ENCODE measurements at regions not wholly inside any gene's neighbourhood (a gene's known extent, or its start where the extent isn't known, plus 50 kb on each side); places are given as distances from the start of the nearest gene placed in this dataset.
A peak's percentile ranks its signal among the peaks of the same experiment; 100 is the strongest.

DNA sequence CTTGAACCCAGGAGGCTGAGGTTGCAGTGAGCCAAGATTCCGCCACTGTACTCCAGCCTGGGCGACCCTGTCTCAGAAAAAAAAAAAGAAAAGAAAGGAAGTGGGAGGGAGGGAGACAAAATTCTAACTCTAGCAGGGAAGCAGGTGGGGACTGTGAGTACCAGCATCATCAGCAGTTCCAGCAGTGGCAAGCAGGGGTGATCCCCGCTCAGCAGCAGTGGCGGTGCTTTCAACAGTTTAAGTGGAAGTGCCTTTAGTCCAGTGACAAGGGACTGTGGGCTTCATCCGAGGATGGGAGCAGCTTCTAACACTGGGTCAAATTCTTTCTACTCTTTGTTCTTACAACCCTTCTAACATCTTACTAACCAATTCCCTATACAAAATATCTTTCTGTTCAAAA is 858.1 kb upstream of the ADAMTS5 start:
- TF ChIP-seq, protein P1, sequence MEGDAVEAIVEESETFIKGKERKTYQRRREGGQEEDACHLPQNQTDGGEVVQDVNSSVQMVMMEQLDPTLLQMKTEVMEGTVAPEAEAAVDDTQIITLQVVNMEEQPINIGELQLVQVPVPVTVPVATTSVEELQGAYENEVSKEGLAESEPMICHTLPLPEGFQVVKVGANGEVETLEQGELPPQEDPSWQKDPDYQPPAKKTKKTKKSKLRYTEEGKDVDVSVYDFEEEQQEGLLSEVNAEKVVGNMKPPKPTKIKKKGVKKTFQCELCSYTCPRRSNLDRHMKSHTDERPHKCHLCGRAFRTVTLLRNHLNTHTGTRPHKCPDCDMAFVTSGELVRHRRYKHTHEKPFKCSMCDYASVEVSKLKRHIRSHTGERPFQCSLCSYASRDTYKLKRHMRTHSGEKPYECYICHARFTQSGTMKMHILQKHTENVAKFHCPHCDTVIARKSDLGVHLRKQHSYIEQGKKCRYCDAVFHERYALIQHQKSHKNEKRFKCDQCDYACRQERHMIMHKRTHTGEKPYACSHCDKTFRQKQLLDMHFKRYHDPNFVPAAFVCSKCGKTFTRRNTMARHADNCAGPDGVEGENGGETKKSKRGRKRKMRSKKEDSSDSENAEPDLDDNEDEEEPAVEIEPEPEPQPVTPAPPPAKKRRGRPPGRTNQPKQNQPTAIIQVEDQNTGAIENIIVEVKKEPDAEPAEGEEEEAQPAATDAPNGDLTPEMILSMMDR (IDR thresholded peaks at IDR 0.05; ENCODE audit: insufficient read depth, low read depth, low read length, missing control alignments): no peak
- DNase-seq (ENCODE audit: low read depth): no peak
- H3K4me3 ChIP-seq (ENCODE audit: low read length): no peak overlapping the region

DNA sequence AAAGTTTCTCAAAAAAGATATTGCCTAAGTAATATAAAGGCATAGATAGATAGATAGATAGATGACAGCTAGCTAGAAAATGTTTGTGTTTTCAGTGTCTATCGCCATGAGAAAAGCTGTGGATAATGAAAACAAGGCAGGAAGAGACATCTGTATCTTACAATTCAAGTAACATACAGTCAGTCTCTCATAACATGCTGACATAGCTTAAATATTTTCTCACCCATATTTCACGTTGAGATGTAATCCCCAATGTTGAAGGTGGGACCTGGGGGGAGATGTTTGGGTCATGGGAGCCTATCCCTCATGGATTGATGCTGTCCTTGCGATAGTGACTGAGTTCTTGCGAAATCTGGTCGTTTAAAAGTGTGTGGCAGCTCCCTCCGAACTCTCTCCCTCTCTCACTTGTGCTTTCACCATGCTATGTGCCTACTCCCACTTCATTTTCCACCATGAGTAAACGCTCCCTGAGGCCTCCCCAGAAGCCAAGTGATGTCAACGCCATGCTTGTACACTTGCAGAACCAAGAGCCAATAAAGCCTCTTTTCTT is 856.8 kb upstream of the ADAMTS5 start:
- no peak overlapping the region for H3K4me3 ChIP-seq (ENCODE audit: low read length)
- TF ChIP-seq, protein P1 (IDR thresholded peaks at IDR 0.05; ENCODE audit: insufficient read depth, low read depth, low read length, missing control alignments): no peak
- no peak for DNase-seq (ENCODE audit: low read depth)

DNA sequence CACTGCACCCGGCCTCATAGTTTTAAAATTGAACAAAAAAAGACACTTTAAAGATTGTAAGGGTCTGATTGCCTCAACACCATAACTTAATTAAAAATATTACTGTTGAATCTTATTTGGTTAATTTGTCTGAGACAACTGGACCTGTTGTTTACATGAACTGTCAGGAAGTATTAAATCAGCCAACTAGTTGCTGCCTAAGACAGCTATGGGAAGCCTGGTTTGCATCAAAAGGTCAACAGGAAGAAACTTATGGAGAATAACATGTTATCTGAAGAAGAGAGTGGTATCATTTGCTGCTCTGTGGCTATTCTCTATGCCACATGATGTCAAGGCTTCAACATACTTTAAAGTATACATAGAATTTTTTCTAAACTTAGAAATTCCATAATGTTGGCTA is 853.5 kb upstream of the ADAMTS5 start:
- TF ChIP-seq, protein P1 (IDR thresholded peaks at IDR 0.05; ENCODE audit: insufficient read depth, low read depth, low read length, missing control alignments): no peak
- no peak overlapping the region for H3K4me3 ChIP-seq (ENCODE audit: low read length)
- DNase-seq (ENCODE audit: low read depth): no peak

DNA sequence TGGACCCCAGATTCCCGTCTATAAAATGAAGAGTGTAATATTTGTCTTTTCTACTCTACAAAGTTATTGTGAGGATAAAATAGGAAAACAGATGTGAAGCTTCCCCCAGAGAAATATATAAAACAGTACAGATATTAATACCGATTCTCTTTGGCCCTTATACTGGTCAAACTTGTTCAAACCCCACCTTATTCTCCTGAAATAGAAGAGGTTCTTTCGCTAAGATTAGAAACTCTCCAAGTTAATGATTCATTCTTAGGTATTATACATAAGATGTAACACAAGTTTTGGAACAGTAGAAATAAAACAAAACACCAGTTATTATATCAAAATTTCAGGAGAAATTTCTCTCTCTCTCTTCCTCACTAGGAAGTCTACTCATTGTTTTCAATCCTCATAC is 852.4 kb upstream of the ADAMTS5 start:
- DNase-seq (ENCODE audit: low read depth): peak; percentile 45
- TF ChIP-seq, protein P1 (IDR thresholded peaks at IDR 0.05; ENCODE audit: insufficient read depth, low read depth, low read length, missing control alignments): no peak
- no peak overlapping the region for H3K4me3 ChIP-seq (ENCODE audit: low read length)

DNA sequence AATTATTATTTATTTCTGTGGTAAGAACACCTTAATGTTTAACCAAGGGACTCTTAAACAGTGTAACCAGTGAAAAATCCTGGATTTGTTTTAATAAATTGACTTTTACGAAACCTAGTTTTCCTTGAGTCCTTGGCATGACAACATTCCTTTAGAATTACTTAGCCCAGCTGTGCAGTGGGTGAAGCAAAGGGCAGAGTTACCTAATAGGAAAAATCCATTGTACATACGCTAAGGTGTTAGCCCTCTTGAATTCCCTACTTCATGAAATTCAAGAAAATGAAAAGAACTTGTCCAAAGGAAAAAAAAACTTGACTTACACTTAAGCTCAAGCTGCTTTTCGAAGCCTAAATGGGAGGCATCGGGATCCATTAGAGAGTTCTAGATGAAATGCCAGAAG is 852.0 kb upstream of the ADAMTS5 start:
- DNase-seq (ENCODE audit: low read depth): peak; percentile 77
- no peak overlapping the region for H3K4me3 ChIP-seq (ENCODE audit: low read length)
- TF ChIP-seq, protein P1 (IDR thresholded peaks at IDR 0.05; ENCODE audit: insufficient read depth, low read depth, low read length, missing control alignments): no peak

DNA sequence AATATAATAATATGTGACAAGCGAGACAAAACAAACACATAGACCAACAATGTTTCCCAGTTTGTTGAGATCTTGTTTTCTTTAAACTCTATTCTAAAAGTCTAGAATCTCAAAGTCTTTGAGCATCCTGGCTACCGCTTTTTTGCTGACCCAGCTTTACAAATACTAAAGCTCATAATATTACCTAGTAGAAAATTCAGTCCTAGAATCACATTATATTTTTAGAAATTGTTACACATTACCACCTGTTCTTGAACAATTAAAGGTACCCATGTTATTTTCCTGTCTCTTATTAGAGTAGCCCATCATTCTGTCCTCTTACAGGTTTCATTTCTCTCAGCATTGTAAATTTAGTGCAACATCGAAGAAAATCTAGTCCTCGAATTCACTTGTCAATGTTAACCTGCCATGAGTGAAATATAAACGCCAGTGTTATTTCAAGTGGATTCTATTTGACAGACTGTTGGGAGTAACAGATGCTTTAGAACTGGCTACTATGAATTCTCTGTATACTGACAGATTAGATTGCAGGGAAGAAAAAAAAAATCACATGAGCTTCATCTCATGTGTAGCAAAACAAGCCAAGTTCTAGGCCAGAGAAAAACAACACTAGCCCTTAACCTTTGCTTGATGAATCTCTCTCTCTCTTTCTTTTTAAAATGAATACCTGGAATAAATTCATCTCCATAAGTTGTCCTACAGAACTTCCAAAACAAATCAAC is 851.2 kb upstream of the ADAMTS5 start:
- TF ChIP-seq, protein P1 (IDR thresholded peaks at IDR 0.05; ENCODE audit: insufficient read depth, low read depth, low read length, missing control alignments): no peak
- H3K4me3 ChIP-seq (ENCODE audit: low read length): no peak overlapping the region
- DNase-seq (ENCODE audit: low read depth): no peak

DNA sequence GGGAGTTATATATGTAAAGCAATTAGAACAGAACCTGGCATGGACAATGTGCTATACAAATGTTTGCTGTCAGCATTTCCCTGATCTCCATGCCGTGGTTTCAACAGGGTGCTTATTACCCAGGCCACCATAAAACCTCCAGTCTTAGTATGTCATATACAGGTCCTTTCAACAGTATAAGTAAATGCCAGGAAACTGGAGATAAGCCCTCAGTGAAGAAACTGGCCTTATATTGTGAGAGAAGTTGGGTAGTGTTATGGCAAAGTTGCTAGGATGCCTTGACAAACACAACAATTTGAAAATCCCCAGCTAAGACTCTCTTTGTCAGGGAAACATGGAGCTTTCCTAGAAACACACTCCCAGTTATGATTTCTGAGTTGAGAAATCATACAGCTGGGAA is 850.2 kb upstream of the ADAMTS5 start:
- TF ChIP-seq, protein P1 (IDR thresholded peaks at IDR 0.05; ENCODE audit: insufficient read depth, low read depth, low read length, missing control alignments): no peak
- no peak for DNase-seq (ENCODE audit: low read depth)
- no peak overlapping the region for H3K4me3 ChIP-seq (ENCODE audit: low read length)
